HG02759 (cell line): ENCODE measurements at regions not wholly inside any gene's neighbourhood (a gene's known extent, or its start where the extent isn't known, plus 50 kb on each side); places are given as distances from the start of the nearest gene placed in this dataset.
"Not testable (repeated sequence)": the region's sequence is repeated elsewhere in the genome, so short reads cannot be mapped to it uniquely, and the experiment has no call there.

Experiments used
- ATAC-seq: cut with Tn5 transposase; IDR thresholded peaks from one replicate; pipeline ENCODE4 v1.9.1; 2021; ENCODE audit warnings: mild to moderate bottlenecking, moderate library complexity; ENCODE audit not compliant: unreplicated experiment

DNA sequence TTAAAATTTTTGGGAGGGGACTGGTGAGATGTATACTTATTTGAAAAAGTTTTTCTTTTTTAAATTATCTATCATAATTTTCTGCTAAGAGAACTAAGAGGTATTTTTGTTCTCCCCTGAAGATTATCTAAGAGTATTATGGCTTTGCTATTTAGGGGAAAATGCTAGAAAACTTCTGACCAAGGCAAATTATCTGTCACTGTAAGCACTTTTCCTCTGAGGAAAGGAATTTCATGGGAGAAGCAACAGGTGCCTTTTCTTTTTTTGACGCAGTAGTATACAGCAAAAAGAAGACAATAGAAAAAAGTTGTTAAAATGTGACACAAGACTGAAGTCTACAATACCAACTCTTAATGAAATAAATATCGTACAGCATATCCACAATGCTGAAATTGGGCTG lies 201.6 kb upstream of the NANOGP8 start:
- no peak for ATAC-seq

DNA sequence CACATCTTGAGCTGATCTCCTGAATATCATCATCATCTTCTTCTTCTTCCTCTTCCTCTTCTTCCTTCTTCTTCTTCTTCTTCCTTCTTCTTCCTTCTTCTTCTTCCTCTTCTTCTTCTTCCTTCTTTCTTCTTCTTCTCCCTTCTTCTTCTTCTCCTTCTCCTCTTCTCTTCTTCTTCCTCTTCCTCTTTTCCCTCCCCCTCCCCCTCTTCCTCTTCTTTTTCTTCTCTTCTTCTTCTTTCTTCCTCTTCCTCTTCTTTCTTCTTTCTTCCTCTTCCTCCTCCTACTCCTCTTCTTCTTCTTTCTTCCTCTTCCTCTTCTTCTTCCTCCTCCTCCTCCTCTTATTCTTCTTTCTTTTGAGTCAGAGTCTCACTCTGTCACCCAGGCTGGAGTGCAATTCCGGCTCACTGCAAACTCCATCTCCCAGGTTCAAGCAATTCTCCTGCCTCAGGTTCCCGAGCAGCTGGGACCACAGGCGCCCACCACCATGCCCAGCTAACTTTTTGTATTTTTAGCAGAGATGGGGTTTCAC lies 197.9 kb upstream of the NANOGP8 start:
- no peak for ATAC-seq

DNA sequence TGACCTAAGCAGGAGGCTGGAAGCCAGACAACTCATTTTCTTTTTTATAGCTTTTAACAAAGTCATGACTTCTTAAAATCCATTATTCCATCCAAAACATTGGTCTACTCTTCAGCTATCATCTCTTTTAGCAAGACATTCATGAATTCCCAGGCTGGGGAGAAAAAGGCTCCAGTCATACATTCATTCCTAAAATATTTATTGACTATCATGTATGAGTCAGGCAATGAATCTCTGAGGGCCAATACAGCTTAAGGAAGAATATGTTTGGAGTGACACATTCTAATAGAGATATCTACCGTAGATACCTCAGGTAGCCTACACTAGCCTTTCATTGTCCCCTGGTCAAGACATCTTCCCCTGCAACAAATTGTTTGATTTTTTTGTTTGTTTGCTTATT lies 196.4 kb upstream of the NANOGP8 start:
- ATAC-seq = no peak

DNA sequence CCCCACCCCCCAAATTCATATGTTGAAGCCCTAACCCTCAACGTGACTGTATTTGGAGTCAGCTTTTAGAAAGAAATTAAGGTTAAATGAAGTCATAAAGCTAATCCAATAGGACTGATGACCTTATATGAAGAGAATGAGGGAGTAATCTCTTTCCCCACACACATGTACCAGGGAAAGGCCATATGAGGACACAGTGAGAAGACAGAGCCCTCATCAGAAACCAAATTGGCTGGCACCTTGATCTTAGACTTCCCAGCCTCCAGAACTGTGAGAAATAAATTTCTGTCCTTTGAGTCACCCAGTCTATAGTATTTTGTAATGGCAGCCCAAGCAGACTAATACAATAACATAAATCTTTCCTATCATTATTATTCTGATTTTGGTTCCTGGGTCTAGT lies 194.7 kb upstream of the NANOGP8 start:
- ATAC-seq = no peak

DNA sequence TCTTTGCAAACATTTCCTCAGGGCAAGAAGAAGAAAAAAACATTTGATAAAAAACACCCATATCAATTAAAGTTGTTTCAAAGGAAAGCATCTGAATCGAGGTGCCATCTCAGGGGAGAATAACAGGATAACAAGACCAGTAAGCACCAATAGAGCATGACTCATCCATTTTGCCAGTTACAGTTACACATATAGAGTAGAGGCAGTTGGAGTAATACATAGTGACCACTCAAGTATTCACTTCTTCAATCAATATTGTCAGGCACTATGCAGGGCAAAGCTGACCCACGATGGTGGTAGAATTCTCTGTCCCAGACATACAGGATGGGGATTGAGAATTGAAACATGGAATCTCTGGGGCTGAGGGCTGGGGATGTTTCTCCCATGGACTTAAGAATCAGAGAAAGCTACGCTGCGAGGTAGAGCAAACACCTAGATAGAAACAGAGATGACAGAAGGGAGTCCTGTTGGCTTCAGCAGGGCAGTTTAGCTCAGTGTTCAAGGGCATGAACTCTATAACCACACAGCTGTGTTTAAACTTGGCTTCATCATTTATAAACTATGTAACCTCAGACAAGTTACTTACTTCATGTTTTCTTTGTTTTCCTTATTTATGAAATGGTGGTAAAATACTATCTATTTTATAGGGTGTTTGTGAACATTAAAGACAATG lies 186.4 kb upstream of the NANOGP8 start:
- ATAC-seq = no peak

DNA sequence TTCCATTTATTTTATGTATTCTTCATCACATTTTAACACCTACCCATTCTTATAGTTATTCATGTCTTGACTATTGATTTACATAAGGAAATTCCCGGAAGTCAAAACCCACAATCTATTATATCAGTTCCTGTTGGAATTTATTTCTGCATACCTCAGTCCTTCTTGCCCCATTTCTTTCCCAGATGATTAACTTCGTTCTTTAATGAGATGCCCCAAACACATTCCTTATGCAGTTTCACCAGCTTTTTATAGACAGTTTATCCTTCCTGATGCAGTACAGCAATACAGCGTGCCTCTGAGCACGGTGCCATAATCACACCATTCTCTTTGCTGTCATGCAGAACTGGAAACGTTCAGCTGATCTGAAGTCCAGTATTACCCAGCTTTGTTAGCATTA lies 175.8 kb upstream of the NANOGP8 start:
- no peak for ATAC-seq

DNA sequence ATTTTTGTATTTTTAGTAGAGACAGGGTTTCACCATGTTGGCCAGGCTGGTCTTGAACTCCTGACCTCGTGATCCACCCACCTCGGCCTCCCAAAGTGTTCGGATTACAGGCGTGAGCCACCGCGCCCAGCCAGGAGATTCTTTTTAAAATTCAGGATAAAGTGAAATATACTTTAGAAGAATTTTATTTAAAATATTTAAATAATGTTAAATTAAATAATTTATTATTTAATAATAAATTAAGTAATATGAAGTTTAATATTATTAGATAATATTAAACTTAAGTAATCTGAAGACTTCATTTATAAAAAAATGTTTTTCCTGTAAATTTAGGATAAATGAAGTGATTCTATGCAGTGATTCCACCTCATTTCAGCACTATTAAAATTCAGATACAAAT lies 175.2 kb upstream of the NANOGP8 start:
- ATAC-seq = not testable (repeated sequence)

DNA sequence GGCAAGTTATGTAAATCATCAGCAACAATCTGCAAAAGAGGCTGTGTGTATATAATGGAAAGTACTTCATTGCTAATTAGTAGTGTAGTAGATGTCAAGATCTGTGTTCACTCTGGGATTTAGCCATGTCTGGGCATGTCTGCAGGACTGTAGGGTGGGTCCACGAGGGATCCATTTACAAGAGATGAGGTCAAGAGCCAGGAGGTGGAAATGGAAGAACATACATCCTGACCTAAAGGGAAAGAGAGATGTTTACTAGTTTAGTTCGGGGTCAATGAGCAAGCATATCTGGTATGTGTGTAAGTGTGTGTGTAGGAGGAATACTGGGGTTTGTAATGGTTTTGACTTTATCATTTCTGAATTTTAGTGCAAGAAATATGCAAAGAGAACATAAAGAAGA lies 171.5 kb upstream of the NANOGP8 start:
- no peak for ATAC-seq

DNA sequence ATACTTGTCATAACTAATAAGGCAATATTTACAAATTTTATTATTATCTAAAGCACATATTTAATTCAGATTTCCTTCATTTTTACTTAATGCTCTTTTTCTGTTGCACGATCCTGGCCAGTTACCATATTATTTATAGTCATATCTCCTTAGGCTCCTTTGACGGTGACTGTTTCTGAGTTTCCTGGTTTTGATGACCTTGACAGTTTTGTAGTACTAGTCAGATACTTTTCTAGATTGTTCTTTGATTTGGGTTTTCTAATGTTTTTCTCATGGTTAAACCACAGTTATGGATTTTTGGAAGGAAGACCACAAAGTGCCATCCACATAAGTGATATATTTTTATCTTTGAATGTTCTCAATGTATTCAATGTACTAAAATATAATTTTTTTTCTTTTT lies 171.0 kb upstream of the NANOGP8 start:
- ATAC-seq = no peak

DNA sequence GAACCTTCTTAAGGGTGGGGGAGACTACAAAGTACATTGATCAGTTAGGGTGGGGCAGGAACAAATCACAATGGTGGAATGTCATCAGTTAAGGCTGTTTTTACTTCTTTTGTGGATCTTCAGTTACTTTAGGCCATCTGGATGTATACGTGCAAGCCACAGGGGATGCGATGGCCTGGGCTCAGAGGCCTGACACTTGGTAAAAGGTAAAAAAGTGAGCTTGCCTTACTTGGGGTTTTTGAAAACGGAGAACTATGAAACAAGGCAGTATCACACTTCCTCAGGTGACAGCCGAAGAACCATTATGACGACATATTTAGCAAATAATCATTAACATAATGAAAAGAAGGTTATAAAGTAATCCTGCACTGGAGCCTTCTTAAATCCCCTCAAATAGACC lies 169.8 kb upstream of the NANOGP8 start:
- ATAC-seq = not testable (repeated sequence)

DNA sequence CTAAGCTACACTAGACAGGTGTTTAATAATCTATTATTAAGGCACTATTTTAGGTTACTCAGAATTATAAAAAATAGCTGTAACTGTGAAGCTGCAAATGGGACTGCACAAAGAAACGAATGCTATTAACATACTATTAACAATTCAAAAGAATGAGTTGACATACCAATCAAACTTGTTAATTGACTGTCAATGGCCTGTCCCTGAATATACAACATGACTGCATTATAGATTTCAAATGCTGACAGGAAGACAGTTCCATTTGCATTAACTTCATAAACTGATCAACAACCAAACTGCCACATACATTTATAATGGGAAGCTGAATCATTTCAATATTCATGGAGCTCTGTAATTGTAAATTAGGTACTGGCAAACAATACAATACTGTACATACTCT lies 169.0 kb upstream of the NANOGP8 start:
- ATAC-seq = no peak

DNA sequence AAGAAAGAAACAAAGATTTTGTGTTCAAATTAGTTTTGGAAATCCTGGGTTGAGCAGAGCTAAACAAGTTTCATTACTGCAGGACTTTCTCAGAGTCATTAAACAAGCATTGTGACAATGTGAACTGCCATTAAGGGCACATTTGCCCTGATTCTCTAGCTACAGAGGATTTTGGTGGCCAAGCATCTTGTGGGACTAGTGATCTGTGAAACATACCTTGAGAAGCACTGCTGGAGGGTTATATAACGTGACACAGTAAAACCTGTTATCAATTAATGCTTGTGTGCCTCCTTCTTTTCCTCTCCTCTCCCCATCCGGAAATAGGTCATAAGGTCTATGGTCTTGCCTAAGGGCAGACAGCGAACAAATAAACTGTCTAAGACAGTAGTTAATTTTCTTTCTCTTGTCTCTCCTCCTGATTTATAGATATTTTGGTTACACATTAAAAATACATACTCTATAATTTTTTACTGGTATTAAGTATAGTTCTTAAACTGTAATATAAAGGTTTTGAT lies 167.3 kb upstream of the NANOGP8 start:
- no peak for ATAC-seq

DNA sequence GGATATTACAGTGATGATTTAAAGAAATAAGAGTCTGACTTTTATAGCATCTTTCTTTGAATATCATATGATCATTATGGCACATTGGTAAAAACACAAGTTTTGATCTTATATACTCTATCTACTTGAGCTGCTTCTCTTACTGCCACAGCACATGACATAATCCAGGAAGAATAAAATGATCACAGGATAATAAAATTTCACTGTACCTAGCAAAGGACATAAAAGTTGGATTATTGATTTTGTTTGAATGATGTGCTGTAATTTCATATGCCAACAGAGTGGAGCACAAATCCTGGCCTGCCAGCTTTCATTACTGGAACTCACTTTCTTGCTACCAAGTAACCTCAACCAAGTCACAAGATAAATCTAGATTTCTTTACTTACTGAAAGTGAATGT lies 162.1 kb upstream of the NANOGP8 start:
- ATAC-seq = no peak

DNA sequence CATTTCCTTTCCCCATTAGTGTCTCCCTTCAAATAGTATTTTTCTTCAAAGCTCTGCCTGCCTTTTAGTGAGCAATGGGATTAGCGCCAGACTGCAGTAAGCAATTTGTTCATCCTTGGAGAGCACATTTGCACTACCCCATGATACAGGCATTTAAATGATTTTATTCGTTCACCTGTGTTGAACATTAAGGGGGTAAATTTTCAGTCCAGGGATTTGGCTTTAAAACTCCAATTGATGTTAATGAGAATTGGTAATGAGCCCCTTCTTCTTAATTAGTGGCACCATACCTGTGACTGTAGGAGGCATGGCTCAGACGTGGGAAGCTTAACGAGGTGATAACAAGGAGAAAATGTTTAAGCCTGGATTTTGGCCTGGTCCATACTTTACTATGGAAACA lies 161.4 kb upstream of the NANOGP8 start:
- ATAC-seq = no peak

DNA sequence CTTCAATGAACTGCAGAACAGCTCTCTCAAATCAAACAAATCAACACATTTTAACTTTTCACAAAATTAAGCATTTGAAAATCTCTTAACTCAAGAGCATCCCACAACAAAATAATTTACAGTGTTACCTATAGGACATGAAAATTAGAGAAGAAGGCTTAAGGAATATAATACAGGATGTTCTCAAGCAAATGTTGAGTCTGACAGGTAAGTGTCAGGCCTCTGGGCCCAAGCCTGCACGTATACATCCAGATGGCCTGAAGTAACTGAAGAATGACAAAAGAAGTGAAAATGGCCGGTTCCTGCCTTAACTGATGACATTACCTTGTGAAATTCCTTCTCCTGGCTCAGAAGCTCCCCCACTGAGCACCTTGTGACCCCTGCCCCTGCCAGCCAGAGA lies 160.6 kb upstream of the NANOGP8 start:
- ATAC-seq = not testable (repeated sequence)

DNA sequence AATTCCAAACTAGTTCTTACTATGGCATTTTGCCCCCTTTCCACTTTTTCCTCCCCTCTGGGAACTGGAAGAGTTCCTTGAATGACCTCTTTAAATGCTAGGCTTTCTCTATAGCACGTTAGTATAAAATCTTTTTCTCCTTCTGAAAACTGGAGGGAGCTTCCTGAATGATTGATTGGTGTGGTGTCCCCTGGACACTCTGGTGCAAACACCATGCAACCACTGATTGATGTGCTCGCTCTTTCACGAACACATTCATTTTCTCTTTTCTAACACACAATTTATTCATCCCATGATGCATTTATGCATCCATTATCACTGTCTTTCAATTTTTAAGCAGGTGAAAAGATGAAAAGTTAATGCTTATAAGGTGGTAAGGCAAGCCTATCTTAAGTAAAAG lies 159.1 kb upstream of the NANOGP8 start:
- ATAC-seq = no peak

DNA sequence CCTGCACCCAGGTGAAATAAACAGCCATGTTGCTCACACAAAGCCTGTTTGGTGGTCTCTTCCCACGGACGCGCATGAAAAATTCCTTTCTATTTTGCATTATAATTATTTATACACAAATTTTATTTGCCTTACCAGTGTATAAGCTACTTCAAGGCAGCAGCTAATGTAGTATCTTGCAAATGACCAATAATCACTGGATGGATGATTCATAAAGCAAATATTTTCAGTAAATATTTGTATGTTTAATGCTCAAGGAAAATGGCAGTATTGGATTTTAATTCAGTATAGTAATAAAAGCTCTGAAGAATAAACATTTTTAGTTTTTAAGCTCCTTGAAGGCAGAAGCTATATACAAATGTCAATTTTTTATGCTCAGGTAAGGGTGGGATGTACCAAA lies 158.7 kb upstream of the NANOGP8 start:
- ATAC-seq = no peak

DNA sequence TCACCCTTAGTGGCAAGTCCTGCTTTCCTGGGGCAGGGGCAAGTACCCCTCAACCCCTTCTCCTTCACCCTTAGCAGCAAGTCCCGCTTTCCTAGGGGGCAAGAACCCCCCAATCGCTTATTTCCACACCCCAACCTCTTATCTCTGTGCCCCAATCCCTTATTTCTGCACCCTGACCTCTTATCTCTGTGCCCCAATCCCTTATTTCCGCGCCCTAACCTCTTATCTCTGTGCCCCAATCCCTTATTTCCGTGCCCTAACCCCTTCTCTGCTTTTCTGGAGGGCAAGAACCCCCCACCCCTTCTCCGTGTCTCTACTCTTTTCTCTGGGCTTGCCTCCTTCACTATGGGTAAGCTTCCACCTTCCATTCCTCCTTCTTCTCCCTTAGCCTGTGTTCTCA lies 154.6 kb upstream of the NANOGP8 start:
- not testable (repeated sequence) for ATAC-seq

DNA sequence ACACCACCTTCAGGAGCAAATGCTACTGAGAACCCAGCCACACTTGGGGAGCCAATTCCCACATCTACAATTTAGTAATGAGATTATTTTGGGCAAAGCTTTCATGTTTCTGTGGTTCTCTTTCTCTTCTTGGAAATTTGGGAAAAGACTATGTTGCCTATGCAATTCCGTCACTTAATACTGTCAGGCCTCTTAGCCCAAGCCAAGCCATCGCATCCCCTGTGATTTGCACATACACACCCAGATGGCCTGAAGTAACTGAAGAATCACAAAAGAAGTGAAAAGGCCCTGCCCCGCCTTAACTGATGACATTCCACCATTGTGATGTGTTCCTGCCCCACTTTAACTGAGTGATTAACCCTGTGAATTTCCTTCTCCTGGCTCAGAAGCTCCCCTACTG lies 153.4 kb upstream of the NANOGP8 start:
- not testable (repeated sequence) for ATAC-seq

DNA sequence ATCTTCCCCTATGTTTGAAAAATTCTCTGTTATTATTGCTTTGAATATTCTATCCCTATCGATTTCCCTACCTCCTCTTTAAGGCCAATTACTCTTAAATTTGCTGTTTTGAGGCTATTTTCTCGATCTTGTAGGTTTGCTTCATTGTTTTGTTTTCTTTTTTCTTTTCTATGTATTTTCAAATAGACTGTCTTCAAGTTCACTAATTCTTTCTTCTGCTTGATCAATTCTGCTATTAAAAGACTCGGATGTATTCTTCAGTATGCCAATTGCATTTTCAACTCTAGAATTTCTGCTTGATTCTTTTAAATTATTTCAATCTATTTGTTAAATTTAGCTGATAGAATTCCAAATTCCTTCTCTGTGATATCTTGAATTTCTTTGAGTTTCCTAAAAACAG lies 144.0 kb upstream of the NANOGP8 start:
- ATAC-seq = no peak

DNA sequence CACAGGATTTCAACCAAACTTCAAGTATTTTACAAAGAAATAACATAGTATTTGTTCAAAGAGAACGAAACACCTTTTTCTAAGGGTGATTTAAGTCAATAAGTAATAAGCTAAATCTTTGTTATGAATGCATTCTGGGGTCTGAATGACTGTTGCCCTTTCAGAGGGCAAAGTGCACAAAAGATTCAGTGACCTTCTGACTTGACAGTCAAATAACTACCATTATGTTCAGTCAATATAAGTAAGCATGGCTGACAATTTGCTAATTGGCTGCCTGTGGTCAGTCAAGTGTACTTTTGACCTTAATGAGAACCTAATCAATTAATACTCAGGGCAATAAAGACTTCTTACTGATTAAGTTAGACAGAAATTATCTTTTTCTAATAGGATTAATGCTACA lies 133.1 kb upstream of the NANOGP8 start:
- no peak for ATAC-seq

DNA sequence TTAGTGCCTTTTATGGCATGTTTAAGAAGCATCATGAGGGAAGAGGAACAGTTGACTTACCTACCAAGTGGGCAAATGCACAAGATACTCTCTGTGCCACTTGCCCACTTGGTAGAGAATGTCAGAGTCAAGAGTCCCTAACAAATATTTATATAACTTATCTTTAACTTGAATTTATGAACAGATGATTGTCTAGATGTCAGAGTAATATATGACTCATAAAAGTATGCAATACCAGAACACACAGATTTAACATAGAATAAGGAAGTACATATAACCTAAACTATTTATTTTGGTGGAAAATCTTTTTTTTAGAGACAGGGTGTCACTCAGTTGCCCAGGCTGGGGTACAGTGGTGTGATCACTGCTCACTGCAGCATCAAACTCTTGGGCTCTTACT lies 130.0 kb upstream of the NANOGP8 start:
- no peak for ATAC-seq
